SKM-1 (cell line): ENCODE measurements at regions not wholly inside any gene's neighbourhood (a gene's known extent, or its start where the extent isn't known, plus 50 kb on each side); places are given as distances from the start of the nearest gene placed in this dataset.
"Not testable (repeated sequence)": the region's sequence is repeated elsewhere in the genome, so short reads cannot be mapped to it uniquely, and the experiment has no call there.

Experiments
- DNase-seq: peaks from one replicate; lab custom pipeline; 2025; ENCODE audit not compliant: unreplicated experiment; lab: John Stamatoyannopoulos, UW

GRCh38 chr6:105744815-105745214 is 341.3 kb upstream of the PRDM1 start:
- DNase-seq = no peak

DNA sequence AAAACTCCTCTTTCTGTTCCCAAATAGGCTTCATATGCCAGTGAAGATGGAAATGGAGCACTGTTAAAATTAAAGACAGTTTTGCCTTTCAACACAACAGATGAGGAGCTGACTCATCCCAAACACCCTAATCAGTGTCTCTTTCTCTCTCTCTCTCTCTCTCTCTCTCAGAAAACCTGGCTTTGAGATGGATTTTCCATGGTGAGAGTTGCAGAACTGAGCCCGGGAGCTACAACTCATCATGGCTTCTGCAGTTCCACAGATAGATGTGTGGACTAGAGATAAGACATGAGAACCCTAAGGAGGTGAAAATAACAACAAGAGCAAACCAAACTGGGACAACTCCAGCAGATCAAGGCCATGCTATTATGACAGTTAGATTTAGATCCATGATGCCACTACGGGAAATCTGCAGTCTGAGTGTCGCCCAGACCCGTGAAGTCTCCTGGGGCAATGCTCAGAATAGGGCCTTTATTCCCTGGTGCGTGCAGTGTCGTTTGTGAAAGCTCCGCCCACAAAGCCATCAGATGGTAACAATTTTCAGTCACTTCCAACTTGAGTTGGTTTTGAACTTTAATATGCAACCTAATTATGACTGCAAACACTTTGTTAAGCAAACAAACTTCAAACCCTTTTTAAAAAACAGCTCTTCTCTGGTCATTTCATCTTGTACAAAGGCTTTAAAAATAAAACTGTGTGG is 338.2 kb upstream of the PREP start:
- no peak for DNase-seq

GRCh38 chr6:105739764-105740163 is 336.9 kb upstream of the PREP start:
- no peak for DNase-seq

GRCh38 chr6:105733556-105734162 is 330.8 kb upstream of the PREP start:
- no peak for DNase-seq

- no peak for DNase-seq
Observed at GRCh38 chr6:105728995-105729394, 326.1 kb upstream of the PREP start.

GRCh38 chr6:105726902-105727655 is 324.2 kb upstream of the PREP start:
- no peak for DNase-seq

DNA sequence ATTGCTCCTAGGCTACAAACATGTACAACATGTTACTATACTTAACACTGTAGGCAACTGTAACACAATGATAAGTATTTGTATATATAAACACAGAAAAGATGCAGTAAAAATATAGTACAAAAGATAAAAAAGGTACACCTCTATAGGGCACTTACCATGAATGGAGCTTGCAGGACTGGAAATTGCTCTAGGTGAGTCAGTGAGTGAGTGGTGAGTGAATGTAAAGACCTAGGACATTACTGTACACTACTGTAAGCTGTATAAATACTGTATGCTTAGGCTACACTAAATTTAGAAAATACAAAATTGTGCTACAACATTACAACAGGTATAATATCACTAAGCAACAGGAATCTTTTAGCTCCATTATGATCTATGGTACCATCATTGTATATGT is 312.0 kb upstream of the PREP start:
- DNase-seq = no peak

- no peak for DNase-seq
Observed at GRCh38 chr6:105713474-105714118, 310.7 kb upstream of the PREP start.

- DNase-seq = no peak
Observed at GRCh38 chr6:105711216-105711615, 308.3 kb upstream of the PREP start.

DNA sequence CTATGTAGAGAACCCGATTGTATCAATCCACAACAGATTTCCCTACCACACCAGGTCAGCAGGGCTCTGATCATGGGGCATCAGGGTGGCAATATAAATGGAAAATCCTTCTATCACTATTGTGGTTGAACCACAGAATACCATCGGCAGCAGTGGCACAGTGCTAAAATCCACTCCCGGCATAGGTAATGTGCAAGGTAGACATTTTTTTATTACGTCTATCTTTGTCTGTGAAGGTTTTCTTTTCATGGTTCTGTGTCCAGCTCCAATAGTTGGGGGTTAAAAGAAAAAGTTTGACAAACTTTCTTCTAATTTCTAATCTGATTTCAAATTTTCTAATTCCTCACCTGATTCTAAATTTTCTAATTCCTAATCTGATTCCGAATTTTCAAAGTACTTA is 302.7 kb upstream of the PREP start:
- no peak for DNase-seq

DNA sequence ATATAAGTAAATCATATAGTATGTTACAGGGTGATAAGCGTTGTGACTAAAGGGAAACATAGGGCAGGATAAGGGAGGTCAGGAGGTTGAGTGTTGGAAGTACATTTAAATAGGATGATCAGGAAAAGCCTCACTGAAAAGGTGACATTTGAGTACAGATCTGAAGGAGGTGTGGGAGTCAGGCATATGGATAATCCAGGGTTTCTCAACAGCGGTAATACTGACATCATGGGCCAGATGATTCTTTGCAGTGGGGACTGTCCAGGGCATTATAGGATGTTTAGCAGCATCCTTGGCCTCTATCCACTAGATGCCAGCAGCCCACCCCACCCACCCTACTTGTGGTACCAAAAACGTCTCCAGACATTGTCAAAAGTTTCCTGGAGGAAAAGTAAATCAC is 292.6 kb upstream of the PREP start:
- no peak for DNase-seq

DNA sequence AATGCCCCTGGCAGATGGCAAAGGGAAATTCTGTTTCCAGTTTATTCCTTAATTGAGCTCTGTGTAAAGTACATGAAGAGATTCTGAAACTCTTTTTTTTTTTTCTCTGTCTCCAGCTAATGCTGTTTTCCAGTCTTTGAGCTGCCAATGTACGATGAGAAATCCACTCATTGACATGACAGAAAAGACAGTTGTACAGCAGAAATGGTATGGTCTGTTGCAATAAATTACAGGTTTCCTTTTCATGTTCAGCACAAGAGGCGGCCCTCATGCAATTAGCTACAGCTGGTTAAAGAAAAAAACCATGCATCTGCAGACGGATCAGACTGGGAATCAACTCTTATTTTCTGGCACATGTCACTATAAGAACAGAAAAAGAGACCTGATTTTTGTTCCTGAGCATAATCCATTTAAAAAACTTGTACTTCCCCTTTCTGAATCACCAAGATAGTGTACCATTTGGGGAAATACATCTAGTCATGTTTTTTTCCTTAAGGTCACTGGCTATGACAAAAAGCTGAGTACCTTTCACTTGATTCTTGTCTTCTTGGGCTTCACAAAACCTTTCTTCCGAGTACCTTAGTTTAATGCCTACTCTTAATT is 289.8 kb upstream of the PREP start:
- peak; percentile 47 for DNase-seq

DNA sequence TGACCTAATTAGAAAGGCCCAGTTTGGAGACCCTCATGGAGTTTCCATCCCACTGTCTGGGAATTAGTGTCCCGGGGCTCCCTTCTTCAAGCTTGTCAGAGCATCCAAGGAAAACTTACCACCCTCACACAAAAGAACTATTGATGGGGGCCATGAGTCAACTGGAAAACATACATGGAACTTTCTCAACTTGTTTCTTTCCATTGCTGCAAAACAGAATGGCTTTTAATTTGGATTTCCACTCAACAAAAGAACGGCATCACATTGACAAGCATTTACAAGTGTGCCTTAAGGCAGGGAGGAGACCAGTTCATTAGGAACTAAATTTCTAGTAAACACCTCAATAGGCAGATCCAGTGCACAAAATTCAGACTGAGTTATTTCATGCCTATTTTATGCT is 289.1 kb upstream of the PREP start:
- DNase-seq = no peak

- no peak for DNase-seq
Observed at GRCh38 chr6:105691081-105691480, 288.2 kb upstream of the PREP start.

- no peak for DNase-seq
Observed at GRCh38 chr6:105688573-105688972, 285.7 kb upstream of the PREP start.

DNA sequence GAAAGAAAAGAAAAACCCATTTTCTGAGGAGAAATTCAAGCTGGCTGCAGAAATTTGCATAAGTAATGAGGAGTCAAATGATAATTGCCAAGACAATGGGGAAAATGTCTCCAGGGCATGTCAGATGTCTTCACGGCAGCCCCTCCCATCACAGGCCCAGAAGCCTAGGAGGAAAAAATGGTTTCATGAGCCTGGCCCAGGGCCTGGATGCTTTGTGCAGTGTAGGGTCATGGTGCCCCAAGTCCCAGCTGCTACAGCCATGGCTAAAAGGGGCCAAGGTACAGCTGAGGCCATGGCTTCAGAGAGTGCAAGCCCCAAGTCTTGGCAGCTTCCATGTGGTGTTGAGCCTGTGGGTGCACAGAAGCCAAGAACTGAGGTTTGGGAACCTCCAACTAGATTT is 283.9 kb upstream of the PREP start:
- DNase-seq = not testable (repeated sequence)

GRCh38 chr6:105681061-105681460 is 278.2 kb upstream of the PREP start:
- no peak for DNase-seq

DNA sequence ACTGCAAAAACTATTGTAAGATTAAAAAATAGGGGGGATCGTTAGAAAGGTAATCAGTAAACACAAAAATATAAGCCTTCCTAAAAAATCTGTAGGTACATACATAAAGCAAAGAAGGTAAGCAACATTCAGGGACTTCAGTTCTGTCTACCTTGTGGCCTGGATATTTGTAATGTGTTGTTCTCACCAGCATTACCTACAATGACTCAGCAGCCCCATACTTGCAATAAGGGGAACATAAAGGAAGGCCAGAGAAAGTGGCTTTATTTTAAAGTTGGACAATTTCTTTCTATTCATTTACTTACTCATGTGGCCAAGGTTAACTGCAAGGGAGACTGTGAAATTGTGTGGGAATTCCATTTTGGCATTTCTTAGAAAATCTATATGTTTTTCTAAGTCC is 277.2 kb upstream of the PREP start:
- no peak for DNase-seq

DNA sequence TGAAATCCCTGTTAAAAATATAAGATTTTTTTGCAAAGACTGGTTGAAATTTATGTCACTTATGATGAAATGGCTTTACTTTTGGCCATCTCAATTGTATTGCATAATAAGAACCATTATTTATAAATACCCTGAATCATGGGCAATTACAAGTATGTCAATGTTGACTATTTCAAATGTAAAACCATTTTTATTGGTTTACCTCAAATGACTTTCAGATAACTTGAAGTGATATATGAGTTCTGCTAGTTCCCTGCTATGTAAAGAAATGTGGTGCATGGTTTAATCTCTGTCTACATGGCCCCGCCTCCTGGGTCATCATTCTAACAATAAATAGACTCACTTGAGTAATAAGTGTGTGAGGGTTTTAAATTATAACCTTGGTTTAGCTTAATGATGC is 275.6 kb upstream of the PREP start:
- no peak for DNase-seq

- DNase-seq = no peak
Observed at GRCh38 chr6:105677671-105678475, 275.0 kb upstream of the PREP start.

DNA sequence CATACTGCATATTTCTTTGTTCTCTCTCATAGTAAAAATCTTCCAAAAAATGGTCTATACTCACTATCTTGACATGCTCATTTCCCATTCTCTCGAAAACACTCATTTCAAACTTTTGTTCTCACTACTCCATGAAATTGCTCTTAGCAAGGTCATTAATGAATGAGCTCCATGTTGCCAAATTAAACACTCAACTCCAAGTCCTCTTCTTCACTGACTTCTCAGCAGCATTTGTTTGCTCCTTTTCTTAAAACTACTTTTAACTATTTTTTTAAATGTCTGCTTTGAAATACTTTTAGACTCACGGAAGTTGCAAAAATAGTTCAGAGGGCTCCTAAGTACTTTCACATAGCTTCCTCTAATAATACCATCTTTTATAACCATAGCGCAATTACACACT is 274.0 kb upstream of the PREP start:
- no peak for DNase-seq
